GM23248 (cell line): ENCODE measurements at regions not wholly inside any gene's neighbourhood (a gene's known extent, or its start where the extent isn't known, plus 50 kb on each side); places are given as distances from the start of the nearest gene placed in this dataset.

Experiments used
- DNase-seq: peaks from one replicate; pipeline ENCODE4 v3.0.0-alpha.2; 2015
- H2AFZ ChIP-seq: fragments of 200-600 bp; sonication (generic); 2 replicates; pipeline ENCODE4 v1.6.1; 2016; ENCODE audit warnings: antibody characterized with exemption
- H3F3A ChIP-seq: fragments of 200-600 bp; sonication (generic); 2 replicates; pipeline ENCODE4 v1.6.1; 2016; ENCODE audit warnings: mild to moderate bottlenecking, antibody characterized with exemption, mixed run types; ENCODE audit not compliant: insufficient read depth
- H3K27ac ChIP-seq: fragments of 200-600 bp; sonication (generic); 2 replicates; pipeline ENCODE4 v1.5.1; 2016; ENCODE audit warnings: mild to moderate bottlenecking
- H3K27me3 ChIP-seq: fragments of 200-600 bp; sonication (generic); replicated peaks from 2 replicates; pipeline ENCODE4 v1.6.1; 2016; ENCODE audit warnings: mild to moderate bottlenecking; ENCODE audit not compliant: insufficient read depth
- H3K36me3 ChIP-seq: fragments of 200-600 bp; sonication (generic); 2 replicates; pipeline ENCODE4 v1.6.1; 2016; ENCODE audit warnings: low read depth, mild to moderate bottlenecking
- H3K4me1 ChIP-seq: fragments of 200-600 bp; sonication (generic); 2 replicates; pipeline ENCODE4 v1.6.1; 2016; ENCODE audit warnings: mild to moderate bottlenecking; ENCODE audit not compliant: insufficient read depth
- H3K4me2 ChIP-seq: fragments of 200-600 bp; sonication (generic); one replicate; pipeline ENCODE4 v1.6.1; 2016; ENCODE audit warnings: mild to moderate bottlenecking; ENCODE audit not compliant: unreplicated experiment
- H3K4me3 ChIP-seq: fragments of 200-600 bp; sonication (generic); 2 replicates; pipeline ENCODE4 v1.5.1; 2016; ENCODE audit warnings: mild to moderate bottlenecking
- H3K79me2 ChIP-seq: fragments of 200-600 bp; sonication (generic); 2 replicates; pipeline ENCODE4 v1.6.1; 2016; ENCODE audit warnings: mild to moderate bottlenecking; ENCODE audit not compliant: insufficient read depth
- H3K9ac ChIP-seq: fragments of 200-600 bp; sonication (generic); 2 replicates; pipeline ENCODE4 v1.6.1; 2016; ENCODE audit warnings: mild to moderate bottlenecking
- H3K9me2 ChIP-seq: fragments of 200-600 bp; sonication (generic); 2 replicates; pipeline ENCODE4 v1.6.1; 2016; ENCODE audit warnings: mixed run types, mild to moderate bottlenecking, moderate library complexity; ENCODE audit not compliant: insufficient read depth
- H3K9me3 ChIP-seq: fragments of 200-600 bp; sonication (generic); one replicate; pipeline ENCODE4 v1.6.1; 2017; ENCODE audit warnings: low read depth
- H4K20me1 ChIP-seq: fragments of 200-600 bp; sonication (generic); 2 replicates; pipeline ENCODE4 v1.6.0; 2016; ENCODE audit not compliant: insufficient read depth
- EZH2 ChIP-seq: fragments of 200-600 bp; sonication (generic); IDR thresholded peaks from 2 replicates; pipeline ENCODE4 v1.6.1; 2018; ENCODE audit warnings: antibody characterized with exemption, mild to moderate bottlenecking; ENCODE audit not compliant: insufficient read depth, poor library complexity, severe bottlenecking
- EZH2phosphoT487 ChIP-seq: fragments of 200-600 bp; sonication (generic); IDR thresholded peaks from 2 replicates; pipeline ENCODE4 v1.6.1; 2018; ENCODE audit warnings: antibody characterized with exemption, moderate library complexity, mild to moderate bottlenecking, low read depth; ENCODE audit not compliant: insufficient read depth
- WGBS, 2 experiments: methylation state at CpG; one replicate each; pipeline ENCODE4 v1.1.6; 2015 to 2017; ENCODE audit warnings: low lambda C conversion rate in 2 of 2, low coverage in 1 of 2; ENCODE audit errors: missing lambda C conversion rate in 2 of 2; 5-methylcytosine and 5-hydroxymethylcytosine counted together
- in situ Hi-C: fragments of 300-500 bp; cut with MboI; formaldehyde crosslinking; loops from 2 replicates; pipeline ENCODE4 v1.15.0; 2020

- Histone ChIP-seq H3K79me2 (no peaks in the 10 kb centered on the region), H3K4me2 (no peak overlapping the region), H4K20me1 (no peaks in the 10 kb centered on the region), H3K4me3 (no peak overlapping the region), H3F3A (no peaks in the 10 kb centered on the region), H3K4me1 (no peaks in the 10 kb centered on the region), H3K9ac (no peak overlapping the region), H3K9me2 (no peaks in the 10 kb centered on the region), H2AFZ (no peak overlapping the region), H3K9me3 (no peaks in the 10 kb centered on the region), H3K27ac (no peak overlapping the region), H3K36me3 (no peaks in the 10 kb centered on the region), H3K27me3 (no peaks in the 10 kb centered on the region)
- TF ChIP-seq EZH2: no peak
- TF ChIP-seq EZH2phosphoT487: no peak
- WGBS, 2 experiments: 28 to 29% methylated on average over 1 of the region's 1 CpG
- in situ Hi-C loops: no loop called here
- no peak for DNase-seq
Observed at GRCh38 chr9:74102702-74103101, 394.4 kb upstream of the RORB start.

DNA sequence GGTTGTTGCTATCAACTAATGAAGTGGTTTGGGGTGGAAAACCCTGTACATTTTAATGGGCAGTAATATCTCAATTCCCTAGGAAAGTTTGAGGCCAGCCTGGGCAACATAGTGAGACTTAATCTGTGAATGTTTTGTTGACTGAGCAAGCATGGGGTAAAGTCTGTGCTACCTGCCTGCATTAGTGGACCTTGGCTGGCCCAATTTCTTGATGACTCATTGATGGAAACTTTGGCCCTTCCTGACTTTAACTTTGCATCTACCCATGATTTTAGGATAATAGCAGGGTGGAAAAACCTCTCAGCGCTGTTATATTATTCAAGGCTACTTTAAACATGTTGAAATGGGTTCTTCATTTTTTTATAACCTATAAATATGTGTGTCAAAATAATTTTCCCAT lies 389.4 kb upstream of the RORB start:
- H3K79me2 ChIP-seq: no peaks in the 10 kb centered on the region
- in situ Hi-C loops: no loop called here

GRCh38 chr9:74115976-74116375 lies 381.2 kb upstream of the RORB start:
- Histone ChIP-seq H3K9ac (no peak overlapping the region), H4K20me1 (no peaks in the 10 kb centered on the region), H3K4me3 (no peak overlapping the region), H3K4me2 (no peak overlapping the region), H3K36me3 (no peaks in the 10 kb centered on the region), H3K9me2 (no peaks in the 10 kb centered on the region), H3K9me3 (no peaks in the 10 kb centered on the region), H2AFZ (no peak overlapping the region), H3K4me1 (no peaks in the 10 kb centered on the region), H3K79me2 (no peaks in the 10 kb centered on the region), H3K27me3 (no peaks in the 10 kb centered on the region), H3F3A (no peaks in the 10 kb centered on the region), H3K27ac (no peak overlapping the region)
- in situ Hi-C loops: no loop called here
- no peak for DNase-seq
- TF ChIP-seq EZH2 (no peak), EZH2phosphoT487 (no peak)
- WGBS, 2 experiments: 18 to 25% methylated on average over 6 of the region's 6 CpGs

More for the DNA sequence above, 389.4 kb upstream of the RORB start:
- no peak overlapping the region for H3K4me3 ChIP-seq
- DNase-seq: no peak
- no peaks in the 10 kb centered on the region for H3K9me2 ChIP-seq
- H3K9ac ChIP-seq: no peak overlapping the region
- WGBS, 2 experiments: 5 to 9% methylated on average over 1 of the region's 1 CpG
- no peaks in the 10 kb centered on the region for H4K20me1 ChIP-seq
- no peaks in the 10 kb centered on the region for H3K9me3 ChIP-seq
- no peak for TF ChIP-seq EZH2phosphoT487
- TF ChIP-seq EZH2: no peak
- H3K4me1 ChIP-seq: no peaks in the 10 kb centered on the region
- no peaks in the 10 kb centered on the region for H3K27me3 ChIP-seq
- no peaks in the 10 kb centered on the region for H3K36me3 ChIP-seq
- H3F3A ChIP-seq: no peaks in the 10 kb centered on the region
- no peak overlapping the region for H2AFZ ChIP-seq
- no peak overlapping the region for H3K4me2 ChIP-seq
- H3K27ac ChIP-seq: no peak overlapping the region

DNA sequence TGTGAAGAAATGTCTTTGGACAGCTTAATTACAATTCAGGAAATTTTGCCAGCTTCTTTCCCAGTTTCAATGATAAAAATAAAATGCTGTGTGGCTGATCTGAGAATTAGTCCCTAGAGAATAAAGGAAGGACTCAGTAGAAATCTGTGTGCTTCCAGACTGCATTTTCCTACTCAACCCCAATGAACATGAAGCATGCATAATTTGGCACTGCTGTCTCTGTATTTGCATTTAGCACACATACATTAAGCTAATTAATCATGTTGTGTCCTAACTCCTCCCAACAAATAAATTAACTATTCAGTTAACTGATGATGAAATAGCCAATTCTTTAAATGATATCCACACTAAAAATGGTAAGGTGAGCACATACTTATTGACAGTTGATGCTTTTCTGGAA lies 380.0 kb upstream of the RORB start:
- no peak overlapping the region for H3K27ac ChIP-seq
- DNase-seq: no peak
- H3K4me1 ChIP-seq: no peaks in the 10 kb centered on the region
- no peaks in the 10 kb centered on the region for H3K79me2 ChIP-seq
- no peaks in the 10 kb centered on the region for H3K36me3 ChIP-seq
- H3K9me2 ChIP-seq: no peaks in the 10 kb centered on the region
- TF ChIP-seq EZH2 (no peak), EZH2phosphoT487 (no peak)
- H3K9ac ChIP-seq: no peak overlapping the region
- no peak overlapping the region for H2AFZ ChIP-seq
- no peaks in the 10 kb centered on the region for H3K9me3 ChIP-seq
- no peaks in the 10 kb centered on the region for H3K27me3 ChIP-seq
- no peaks in the 10 kb centered on the region for H3F3A ChIP-seq
- H3K4me2 ChIP-seq: no peak overlapping the region
- in situ Hi-C loops: no loop called here
- no peaks in the 10 kb centered on the region for H4K20me1 ChIP-seq
- no peak overlapping the region for H3K4me3 ChIP-seq

DNA sequence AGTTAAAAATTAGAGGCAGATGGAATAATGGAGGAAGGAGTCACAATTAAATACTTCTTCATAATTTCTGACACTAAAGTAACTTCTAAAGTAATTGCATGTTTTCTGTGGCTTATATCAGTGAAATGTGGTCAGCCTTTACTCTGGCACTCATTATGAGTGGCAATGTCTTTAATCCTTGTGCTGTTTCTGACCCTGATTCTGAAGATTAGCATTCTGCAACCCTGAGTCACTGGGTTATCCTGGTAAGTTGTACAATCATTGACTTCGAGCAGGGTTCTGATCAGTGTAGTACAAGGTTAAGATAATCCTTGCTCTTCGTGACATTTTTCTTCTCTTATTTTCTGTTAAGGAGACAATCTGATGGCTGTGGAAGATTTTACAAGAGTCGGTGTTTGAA lies 379.4 kb upstream of the RORB start:
- H2AFZ ChIP-seq: no peak overlapping the region
- H4K20me1 ChIP-seq: no peaks in the 10 kb centered on the region
- H3K4me2 ChIP-seq: no peak overlapping the region
- TF ChIP-seq EZH2phosphoT487 (no peak), EZH2 (no peak)
- H3F3A ChIP-seq: no peaks in the 10 kb centered on the region
- no peaks in the 10 kb centered on the region for H3K9me3 ChIP-seq
- no peak overlapping the region for H3K9ac ChIP-seq
- in situ Hi-C loops: no loop called here
- no peak overlapping the region for H3K27ac ChIP-seq
- WGBS, 2 experiments: 12 to 20% methylated on average over 3 of the region's 3 CpGs
- H3K27me3 ChIP-seq: no peaks in the 10 kb centered on the region
- no peaks in the 10 kb centered on the region for H3K79me2 ChIP-seq
- no peaks in the 10 kb centered on the region for H3K9me2 ChIP-seq
- DNase-seq: no peak
- no peaks in the 10 kb centered on the region for H3K36me3 ChIP-seq
- no peaks in the 10 kb centered on the region for H3K4me1 ChIP-seq
- no peak overlapping the region for H3K4me3 ChIP-seq
